Stimulated activated CD8-positive, alpha-beta memory T cell treated with anti-CD3 and anti-CD28 coated beads, Interleukin-7, amount 100 ng/mL, for 24 hours (primary cell): ENCODE measurements at regions not wholly inside any gene's neighbourhood (a gene's known extent, or its start where the extent isn't known, plus 50 kb on each side); places are given as distances from the start of the nearest gene placed in this dataset.
"Not testable (repeated sequence)": the region's sequence is repeated elsewhere in the genome, so short reads cannot be mapped to it uniquely, and the experiment has no call there.

Experiments used
- DNase-seq: peaks from one replicate; pipeline ENCODE4 v3.0.0-alpha.2; 2020; ENCODE audit warnings: low read depth

- DNase-seq: no peak
These were observed 276.5 kb upstream of the MGAT5 start for GRCh38 chr2:133977405-133977804.

- DNase-seq: no peak
These were observed 271.6 kb upstream of the MGAT5 start for GRCh38 chr2:133982256-133982655.

GRCh38 chr2:133985563-133985962 lies 268.3 kb upstream of the MGAT5 start:
- DNase-seq: no peak

- no peak for DNase-seq
These were observed 267.6 kb upstream of the MGAT5 start for GRCh38 chr2:133986081-133986837.

- DNase-seq: no peak
These were observed 266.7 kb upstream of the MGAT5 start for GRCh38 chr2:133986881-133987795.

- DNase-seq: no peak
These were observed 265.5 kb upstream of the MGAT5 start for GRCh38 chr2:133988316-133988891.

GRCh38 chr2:133991606-133992168 lies 262.2 kb upstream of the MGAT5 start:
- no peak for DNase-seq

GRCh38 chr2:133992454-133992853 lies 261.4 kb upstream of the MGAT5 start:
- no peak for DNase-seq

- no peak for DNase-seq
These were observed 260.7 kb upstream of the MGAT5 start for GRCh38 chr2:133993160-133993559.

GRCh38 chr2:133998726-133999125 lies 255.1 kb upstream of the MGAT5 start:
- DNase-seq: not testable (repeated sequence)

GRCh38 chr2:134002391-134002790 lies 251.5 kb upstream of the MGAT5 start:
- no peak for DNase-seq

GRCh38 chr2:134002921-134003320 lies 251.0 kb upstream of the MGAT5 start:
- no peak for DNase-seq

GRCh38 chr2:134004467-134004866 lies 249.4 kb upstream of the MGAT5 start:
- DNase-seq: no peak

GRCh38 chr2:134008837-134009236 lies 245.0 kb upstream of the MGAT5 start:
- DNase-seq: no peak

- no peak for DNase-seq
These were observed 244.4 kb upstream of the MGAT5 start for GRCh38 chr2:134009440-134009839.

- not testable (repeated sequence) for DNase-seq
These were observed 244.0 kb upstream of the MGAT5 start for GRCh38 chr2:134009906-134010305.

- no peak for DNase-seq
These were observed 241.8 kb upstream of the MGAT5 start for GRCh38 chr2:134011936-134012586.

- DNase-seq: no peak
These were observed 239.5 kb upstream of the MGAT5 start for GRCh38 chr2:134014196-134014960.

- DNase-seq: no peak
These were observed 234.0 kb upstream of the MGAT5 start for GRCh38 chr2:134019871-134020270.

GRCh38 chr2:134020608-134021007 lies 233.3 kb upstream of the MGAT5 start:
- no peak for DNase-seq
